ENCODE measurements at regions not wholly inside any gene's neighbourhood (a gene's known extent, or its start where the extent isn't known, plus 50 kb on each side); places are given as distances from the start of the nearest gene placed in this dataset.

DNA sequence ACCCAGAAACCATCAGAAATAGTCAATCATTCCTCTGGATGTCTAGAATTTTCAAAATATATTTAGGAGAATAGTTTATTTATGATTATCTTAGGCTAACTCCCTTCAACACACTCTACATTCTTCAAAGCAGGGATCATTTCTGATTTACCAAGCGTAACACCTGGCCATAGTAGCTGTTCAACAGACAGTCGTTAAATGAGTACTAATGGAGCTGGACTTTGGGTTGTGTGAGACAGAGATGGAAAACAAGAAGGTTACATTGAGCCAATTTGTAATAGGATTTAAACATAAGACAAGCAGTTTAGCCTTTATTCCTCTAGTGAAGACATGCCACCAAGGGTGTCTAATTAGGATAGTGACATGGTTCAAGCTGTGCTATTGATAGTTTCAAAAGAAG is 129.2 kb upstream of the ANO3 start:
- DNase-seq: no peak

DNA sequence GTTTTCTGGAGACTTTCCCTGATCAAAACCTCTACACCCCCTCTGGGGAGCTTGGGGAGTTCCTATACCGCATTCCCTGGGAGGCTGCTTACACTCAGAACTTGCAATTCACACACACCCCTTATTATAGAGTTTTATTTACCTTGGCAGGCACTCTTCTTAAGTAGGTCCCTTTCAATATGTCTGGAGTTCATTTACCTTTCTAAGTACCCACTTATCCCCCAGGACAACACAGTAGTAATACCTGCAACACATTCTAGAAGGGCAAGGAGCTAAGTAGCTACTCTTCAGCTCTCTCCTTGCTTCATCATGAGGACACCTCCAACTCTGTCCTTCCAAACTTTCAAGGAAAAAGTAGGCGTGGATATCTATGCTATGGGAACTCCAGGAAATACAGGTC is 127.8 kb upstream of the ANO3 start:
- no peak for DNase-seq

GRCh38 chr11:26204839-26205238 is 127.1 kb upstream of the ANO3 start:
- no peak for DNase-seq

DNA sequence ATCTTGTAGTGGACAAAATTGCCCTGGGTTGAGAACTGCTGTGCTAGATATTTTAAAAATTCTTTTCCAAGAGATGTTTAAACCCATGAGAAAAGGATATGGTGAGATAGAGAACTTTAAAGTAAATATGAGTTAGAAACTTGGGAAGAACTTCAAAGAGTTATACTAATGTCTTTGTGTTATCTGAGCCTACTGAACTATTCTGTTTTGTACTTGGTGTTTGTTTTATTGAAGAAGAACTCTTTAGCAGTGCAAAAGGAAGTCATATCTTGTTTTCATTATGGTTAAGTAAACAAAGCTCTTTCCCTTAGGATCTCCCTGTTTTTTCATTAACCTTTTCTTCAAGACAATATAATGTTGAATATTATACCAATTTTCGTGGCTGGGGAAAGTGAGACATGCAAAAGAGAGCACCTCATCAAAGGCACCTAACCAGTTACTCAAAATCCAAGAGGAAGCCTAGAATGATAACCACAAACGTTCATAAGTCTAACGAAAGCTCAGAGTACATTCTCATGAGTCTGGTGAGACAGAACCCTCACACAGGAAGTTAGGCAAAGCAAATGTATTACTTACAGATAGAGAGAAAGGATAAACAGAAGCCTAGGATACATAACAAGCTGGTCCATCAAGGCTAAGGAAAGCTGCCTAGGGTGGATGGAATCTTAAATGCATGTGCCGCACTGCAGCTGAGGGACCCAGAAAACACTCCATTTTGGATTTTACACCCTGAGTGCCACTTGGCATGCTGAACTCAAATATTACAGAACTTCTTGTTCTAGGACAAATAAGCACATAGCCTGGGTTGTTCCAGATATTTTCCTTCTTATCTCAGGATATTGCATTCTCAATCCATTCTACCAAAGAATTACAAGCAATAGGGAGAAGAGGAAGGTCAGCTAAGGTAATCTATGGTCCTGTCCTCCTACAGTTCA is 112.5 kb upstream of the ANO3 start:
- DNase-seq: no peak

- no peak for DNase-seq
Observed at GRCh38 chr11:26225646-26226045, 106.3 kb upstream of the ANO3 start.

DNA sequence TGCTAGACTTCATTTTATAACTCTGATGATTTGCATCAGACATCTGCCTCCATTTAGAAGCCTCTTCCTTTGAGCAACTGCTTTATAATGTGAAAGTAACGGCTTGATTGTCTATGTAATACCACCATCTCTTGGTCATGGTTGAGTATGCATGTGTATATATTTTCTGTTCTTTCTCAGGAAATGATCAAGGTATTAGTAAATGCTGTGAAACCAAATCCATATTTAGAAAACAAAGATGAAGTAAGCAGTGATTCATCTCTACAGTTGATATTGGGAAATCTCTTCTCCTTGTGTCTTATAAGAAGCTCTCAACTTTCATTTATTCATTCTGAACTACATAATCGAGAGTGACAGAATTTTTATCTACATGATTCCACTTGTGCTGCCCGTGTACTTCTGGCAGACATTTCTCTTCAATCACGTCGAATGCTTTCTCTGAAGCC is 104.6 kb upstream of the ANO3 start:
- DNase-seq: peak; percentile 1

GRCh38 chr11:26227883-26228502 is 103.9 kb upstream of the ANO3 start:
- no peak for DNase-seq

DNA sequence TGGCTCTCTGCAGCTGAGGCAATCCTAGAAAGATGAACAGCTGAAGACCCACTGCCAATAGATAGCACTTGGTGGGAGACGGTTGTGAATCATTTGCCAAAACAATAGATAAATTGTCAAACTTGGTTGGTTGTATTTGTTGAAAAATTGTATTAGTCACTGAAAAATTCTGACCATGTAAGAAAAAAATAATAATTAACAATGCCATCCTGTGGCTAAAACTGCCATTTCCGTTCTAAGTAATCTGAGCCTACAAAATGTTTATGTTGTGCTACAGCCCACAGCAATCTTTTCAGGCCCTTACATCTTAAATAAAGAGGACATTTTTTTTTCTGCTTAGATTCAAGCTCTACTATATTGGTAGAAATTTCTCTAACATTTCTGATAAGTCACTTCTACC is 103.2 kb upstream of the ANO3 start:
- DNase-seq: no peak

DNA sequence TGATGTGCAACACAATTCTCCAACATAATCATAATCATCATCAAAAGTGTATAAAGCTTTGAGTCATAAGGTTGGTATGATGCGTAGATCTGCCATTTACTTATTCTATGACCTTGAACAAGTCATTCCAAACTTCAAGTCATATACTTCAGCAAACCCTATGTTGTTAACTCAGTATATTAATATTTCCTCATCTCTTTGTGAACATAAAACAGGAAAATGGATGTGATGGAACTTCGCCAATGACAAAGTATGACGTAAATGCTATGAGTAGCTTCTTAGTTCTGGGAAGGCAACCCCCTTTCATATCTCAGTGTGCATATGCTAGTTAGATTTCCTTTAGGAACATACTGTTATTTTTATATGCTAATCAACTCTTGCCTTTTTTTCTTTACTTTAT is 102.7 kb upstream of the ANO3 start:
- DNase-seq: no peak

GRCh38 chr11:26229981-26230380 is 101.9 kb upstream of the ANO3 start:
- no peak for DNase-seq

GRCh38 chr11:26231252-26231661 is 100.7 kb upstream of the ANO3 start:
- no peak for DNase-seq

- DNase-seq: no peak
Observed at GRCh38 chr11:26234451-26234850, 97.5 kb upstream of the ANO3 start.

DNA sequence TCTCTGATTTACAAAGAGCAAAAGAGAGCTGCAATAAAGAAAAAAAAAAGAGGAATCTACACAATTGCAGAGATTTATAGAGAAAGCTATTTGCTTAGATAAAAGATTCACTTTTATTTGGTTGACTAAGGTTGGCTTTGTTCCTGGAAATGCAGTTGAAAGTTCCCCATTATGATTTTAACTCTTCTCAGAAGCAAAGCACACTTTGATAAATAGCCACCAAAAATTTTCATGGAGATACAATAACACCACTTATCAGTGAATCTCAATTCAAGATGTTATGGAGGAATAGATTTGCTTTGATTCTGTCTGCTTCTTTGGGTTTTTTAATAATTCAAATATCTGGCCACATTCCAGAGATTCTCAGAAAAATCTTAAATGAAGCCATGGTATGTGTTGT is 88.5 kb upstream of the ANO3 start:
- DNase-seq: no peak

DNA sequence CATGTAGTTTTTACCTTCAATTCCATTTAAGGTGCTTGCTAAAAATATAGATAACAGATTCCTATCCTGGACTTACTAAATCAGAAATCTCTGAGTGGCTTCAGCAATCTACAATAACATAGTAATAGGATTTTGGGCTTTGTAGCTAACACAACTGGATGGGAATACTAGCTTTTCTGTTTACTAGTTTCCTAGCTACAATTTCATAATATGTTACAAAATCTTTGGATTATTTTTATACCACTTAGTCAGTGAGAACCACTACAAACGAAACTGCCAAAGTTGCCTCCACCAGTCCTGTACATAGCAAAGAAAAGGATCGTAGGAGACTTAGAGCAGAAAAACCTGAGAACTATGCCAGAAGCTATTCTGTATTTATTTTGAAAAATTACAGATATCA is 87.7 kb upstream of the ANO3 start:
- DNase-seq: no peak

GRCh38 chr11:26245046-26245445 is 86.9 kb upstream of the ANO3 start:
- DNase-seq: no peak

DNA sequence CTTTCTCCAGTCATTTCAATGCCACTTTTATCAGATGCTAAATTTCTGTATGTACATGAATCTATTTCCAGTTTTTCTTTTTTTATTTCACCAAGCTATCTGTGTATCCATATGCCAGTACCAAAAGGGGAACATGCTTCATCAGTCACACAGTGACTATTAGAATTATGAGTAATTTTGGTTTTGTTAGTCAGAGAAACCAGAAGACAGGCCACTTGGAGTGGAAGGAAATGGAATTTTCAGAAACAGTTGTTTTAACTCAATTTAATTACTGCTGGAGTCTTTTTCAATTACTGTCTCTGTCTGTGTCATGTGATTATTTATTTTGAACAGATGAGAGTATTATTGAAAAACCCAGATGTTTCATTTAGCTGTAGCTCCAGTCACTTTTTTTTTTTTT is 84.6 kb upstream of the ANO3 start:
- no peak for DNase-seq

DNA sequence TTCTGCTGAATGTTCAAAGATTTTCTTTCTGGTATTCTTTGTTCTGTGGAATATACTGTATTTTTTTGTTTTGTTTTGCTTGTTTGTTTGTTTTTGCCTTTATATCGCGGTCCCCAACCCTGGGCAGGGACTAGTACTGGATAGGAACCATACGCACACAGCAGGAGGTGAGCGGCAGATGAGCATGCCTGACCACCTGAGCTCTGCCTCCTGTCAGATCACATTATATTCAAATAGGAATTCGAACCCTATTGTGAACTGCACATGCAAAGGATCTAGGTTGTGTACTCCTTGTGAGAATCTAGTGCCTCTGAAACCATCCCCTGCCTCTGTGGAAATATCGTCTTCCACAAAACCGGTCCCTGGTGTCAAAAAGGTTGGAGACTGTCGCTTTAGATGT is 83.3 kb upstream of the ANO3 start:
- no peak for DNase-seq

DNA sequence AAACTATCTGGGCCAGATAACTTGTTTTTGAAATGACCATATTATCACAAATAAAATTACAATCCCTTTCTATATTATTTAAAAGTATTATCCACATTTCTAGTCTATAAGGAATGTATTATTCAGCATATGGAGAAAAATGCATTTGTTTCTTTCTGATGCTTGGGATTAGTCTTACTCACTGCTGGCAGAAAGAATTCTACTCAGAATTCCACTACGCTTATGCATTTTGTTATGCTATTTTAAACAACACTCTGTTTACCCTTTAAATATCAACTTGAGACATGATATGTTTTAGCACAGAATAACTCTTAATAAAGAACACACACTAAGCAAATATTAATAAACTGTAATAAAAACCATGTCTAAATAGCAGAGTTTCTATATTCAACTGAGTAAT is 77.6 kb upstream of the ANO3 start:
- DNase-seq: no peak

GRCh38 chr11:26263769-26264168 is 68.2 kb upstream of the ANO3 start:
- DNase-seq: no peak

DNA sequence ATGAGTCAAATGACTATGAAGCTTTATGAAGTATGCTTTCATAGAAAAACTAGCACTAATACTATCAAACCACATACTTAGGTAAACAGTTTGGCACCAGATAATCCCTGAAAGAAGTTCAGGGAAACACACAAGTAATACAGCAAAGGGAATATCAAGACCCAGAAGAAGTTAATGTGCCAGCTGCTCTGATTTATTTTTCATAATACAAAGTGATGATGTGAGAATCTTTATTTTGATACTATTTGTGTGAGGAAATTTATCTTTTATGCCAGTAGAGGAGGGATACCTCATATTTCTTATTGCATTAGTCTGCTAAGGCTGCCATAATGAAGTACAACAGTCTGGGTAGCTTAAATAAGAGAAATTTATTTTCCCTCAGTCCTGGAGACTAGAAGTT is 67.7 kb upstream of the ANO3 start:
- no peak for DNase-seq

GRCh38 chr11:26268980-26269660 is 62.8 kb upstream of the ANO3 start:
- DNase-seq: no peak

DNA sequence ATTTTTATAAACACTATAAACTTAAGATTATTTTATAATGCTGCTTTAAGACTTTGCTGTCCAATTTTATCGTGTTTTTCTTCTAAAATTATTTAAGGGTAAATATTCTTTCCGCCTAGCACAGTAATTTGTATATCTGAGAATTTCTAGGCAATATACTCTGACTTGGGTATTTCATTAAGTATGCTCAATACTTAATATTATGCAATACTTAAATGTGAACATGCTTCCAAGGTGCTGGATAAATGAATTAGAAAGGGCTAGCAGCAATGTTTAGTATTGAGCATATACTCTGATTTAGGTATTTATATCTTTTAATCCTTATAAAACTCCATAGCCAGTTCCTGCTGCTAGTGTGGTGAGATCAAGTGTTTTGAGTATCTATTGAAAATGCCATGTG is 60.3 kb upstream of the ANO3 start:
- DNase-seq: no peak

DNA sequence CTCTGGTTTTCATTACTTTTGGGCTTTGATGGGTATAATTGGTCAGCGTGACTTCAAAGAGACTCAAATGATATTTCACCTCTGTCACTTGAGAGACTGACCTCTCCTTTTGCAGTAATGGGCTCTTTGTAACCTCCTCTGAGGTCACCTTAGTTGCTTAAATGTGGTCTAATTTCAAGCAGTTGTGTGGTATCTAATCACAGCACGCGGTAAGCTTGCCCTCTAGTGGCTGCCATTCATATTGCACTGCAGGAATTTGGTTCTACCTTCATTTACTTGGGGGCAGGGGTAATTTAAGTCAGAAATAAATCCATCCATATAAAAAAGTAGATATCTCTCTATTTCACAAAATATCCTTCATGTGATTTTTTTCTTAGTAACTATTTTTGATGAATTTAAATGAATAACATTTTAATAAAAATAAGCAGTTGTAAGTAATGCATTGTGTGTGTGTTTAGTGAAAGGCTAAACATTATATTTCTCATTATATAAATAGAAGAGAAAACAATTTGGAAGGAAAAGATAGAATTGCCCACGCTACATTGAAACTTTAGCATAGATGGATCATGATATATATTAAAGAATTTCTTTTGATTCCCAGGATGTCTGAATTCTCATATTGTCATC is 55.0 kb upstream of the ANO3 start:
- peak; percentile 57 for DNase-seq
